HepG2 (cell line): ENCODE measurements at regions not wholly inside any gene's neighbourhood (a gene's known extent, or its start where the extent isn't known, plus 50 kb on each side); places are given as distances from the start of the nearest gene placed in this dataset.

ENCODE experiments used
- ATAC-seq: fragments of 200-7000 bp; cut with Tn5 transposase; 3 replicates; pipeline ENCODE4 v1.9.1; 2020; ENCODE audit warnings: mild to moderate bottlenecking, moderate library complexity
- BruUV-seq: library from RNA; stranded (reverse); fragments of 400-500 nt; replicated peaks from 2 replicates; lab custom pipeline; 2021; lab: Mats Ljungman, UMichigan
- CTCF ChIA-PET: fragments of 300-600 bp; formaldehyde crosslinking; extraction: SDS; loops from one replicate; lab custom pipeline; 2021; ENCODE audit warnings: low total read pairs, inconsistent platforms, low intra/inter-chr PET ratio; lab: Yijun Ruan, JAX
- POLR2A ChIA-PET: fragments of 350-600 bp; sonication (Branson Sonifier 250); formaldehyde crosslinking; loops from one replicate; lab custom pipeline; 2020; ENCODE audit warnings: antibody characterized with exemption, inconsistent platforms; lab: Yijun Ruan, JAX
- DNase-seq: peaks from one replicate; pipeline ENCODE4 v3.0.0-alpha.2; 2015; ENCODE audit warnings: low spot score
- FAIRE-seq: peaks from 3 replicates; lab custom pipeline; 2011; peaks lifted over from hg19 to GRCh38; lab: Jason Lieb, UNC
- H2AFZ ChIP-seq: one replicate; pipeline ENCODE4 v1.6.1; 2011; ENCODE audit warnings: low read length, inconsistent platforms
- H3K27ac ChIP-seq: fragments of 300-600 bp; 3 replicates; pipeline ENCODE4 v1.8.0; 2011; ENCODE audit warnings: mixed run types, mild to moderate bottlenecking, mixed read lengths, low read length, inconsistent platforms; ENCODE audit not compliant: insufficient read depth; ENCODE audit errors: extremely low read length
- H3K27me3 ChIP-seq, 2 experiments: fragments of 200-600 bp in 1 of 2; 2 replicates in 1 of 2; 3 replicates in 1 of 2; pipeline versions ENCODE4 v1.6.0 to v1.8.0; 2011; ENCODE audit warnings: low read length in 2 of 2, mild to moderate bottlenecking in 2 of 2, moderate library complexity in 2 of 2, inconsistent platforms in 1 of 2; ENCODE audit not compliant: insufficient read depth in 2 of 2, control insufficient read depth in 1 of 2
- H3K36me3 ChIP-seq, 2 experiments: fragments of 200-600 bp in 1 of 2; replicated peaks in 1 of 2; 2 replicates in 1 of 2; 3 replicates in 1 of 2; pipeline versions ENCODE4 v1.5.1 to v1.8.0; 2011; ENCODE audit warnings: low read length in 2 of 2, inconsistent platforms in 1 of 2; ENCODE audit not compliant: insufficient read depth in 2 of 2, control insufficient read depth in 1 of 2
- H3K4me1 ChIP-seq: 2 replicates; pipeline ENCODE4 v1.5.1; 2012; ENCODE audit warnings: low read length, inconsistent platforms; ENCODE audit not compliant: insufficient read depth
- H3K4me2 ChIP-seq: 2 replicates; pipeline ENCODE4 v1.6.0; 2011; ENCODE audit warnings: low read depth, low read length, inconsistent platforms
- H3K4me3 ChIP-seq, 3 experiments: fragments of 200-600 bp in 1 of 3; sonication (generic), shearing (Covaris generic) in 1 of 3; replicated peaks in 1 of 3; 2 replicates each; pipeline ENCODE4 v1.5.1; 2011 to 2016; ENCODE audit warnings: low read length in 3 of 3, inconsistent platforms in 2 of 3, low read depth in 2 of 3, mild to moderate bottlenecking in 2 of 3, control low read depth in 1 of 3, mixed read lengths in 1 of 3; ENCODE audit not compliant: insufficient read depth in 1 of 3
- H3K79me2 ChIP-seq: one replicate; pipeline ENCODE4 v1.6.1; 2011; ENCODE audit warnings: low read length, inconsistent platforms; ENCODE audit not compliant: insufficient read depth
- H3K9ac ChIP-seq: 2 replicates; pipeline ENCODE4 v1.6.0; 2011; ENCODE audit warnings: mild to moderate bottlenecking, low read depth, low read length, inconsistent platforms; ENCODE audit not compliant: insufficient read depth
- H3K9me3 ChIP-seq: 2 replicates; pipeline ENCODE4 v1.5.1; 2012; ENCODE audit warnings: mild to moderate bottlenecking, low read length
- H4K20me1 ChIP-seq: 2 replicates; pipeline ENCODE4 v1.6.0; 2011; ENCODE audit warnings: inconsistent platforms, mild to moderate bottlenecking, low read length, moderate library complexity; ENCODE audit not compliant: insufficient read depth
- ATF7-NPFF ChIP-seq: sonication (generic); formaldehyde crosslinking; IDR thresholded peaks from 2 replicates; pipeline ENCODE4 v1.8.1; 2023; ENCODE audit warnings: mild to moderate bottlenecking, low read depth, missing genetic modification reagents, moderate library complexity
- ATM ChIP-seq: fragments of 450-650 bp; IDR thresholded peaks from 2 replicates; pipeline ENCODE4 v1.7.1; 2017; ENCODE audit warnings: mild to moderate bottlenecking, borderline replicate concordance
- FOXP1 ChIP-seq, 2 experiments: fragments of 450-650 bp in 1 of 2; IDR thresholded peaks; 2 replicates each; pipeline ENCODE4 v1.6.1; 2017 to 2018; ENCODE audit warnings: antibody characterized with exemption in 1 of 2
- HHEX ChIP-seq: IDR thresholded peaks from 2 replicates; pipeline ENCODE4 v1.6.1; 2016; ENCODE audit warnings: control low read depth
- HNF4G ChIP-seq, 2 experiments: sonication (generic) in 1 of 2; formaldehyde crosslinking in 1 of 2; IDR thresholded peaks; 2 replicates each; pipeline versions ENCODE4 v1.4.0 to v1.6.1; 2011 to 2020; ENCODE audit warnings: borderline replicate concordance in 2 of 2, low read depth in 2 of 2, mild to moderate bottlenecking in 2 of 2, low read length in 1 of 2, missing genetic modification reagents in 1 of 2, moderate library complexity in 1 of 2
- MTF2 ChIP-seq: sonication (generic); formaldehyde crosslinking; IDR thresholded peaks from 2 replicates; pipeline ENCODE4 v1.5.0; 2020; ENCODE audit warnings: missing genetic modification reagents, borderline replicate concordance
- NCOR1 ChIP-seq: fragments of 200-600 bp; sonication (generic); IDR thresholded peaks from 2 replicates; pipeline ENCODE4 v1.7.0; 2017; ENCODE audit warnings: antibody characterized with exemption, low read length, borderline replicate concordance
- RXRB ChIP-seq: IDR thresholded peaks from 2 replicates; pipeline ENCODE4 v1.6.1; 2016; ENCODE audit warnings: borderline replicate concordance, missing genetic modification reagents, missing compliant biosample characterization
- SETDB1 ChIP-seq: sonication (generic); formaldehyde crosslinking; IDR thresholded peaks from 2 replicates; pipeline ENCODE4 v1.5.1; 2020; ENCODE audit warnings: missing genetic modification reagents, mild to moderate bottlenecking, borderline replicate concordance
- SMAD3 ChIP-seq: sonication (generic); formaldehyde crosslinking; IDR thresholded peaks from 2 replicates; pipeline ENCODE4 v1.4.0; 2020; ENCODE audit warnings: missing genetic modification reagents
- ZNF121 ChIP-seq: sonication (generic); formaldehyde crosslinking; IDR thresholded peaks from 2 replicates; pipeline ENCODE4 v1.5.0; 2020; ENCODE audit warnings: mild to moderate bottlenecking, missing genetic modification reagents
- ZNF263 ChIP-seq: sonication (generic); formaldehyde crosslinking; IDR thresholded peaks from 2 replicates; pipeline ENCODE4 v1.4.0; 2020; ENCODE audit warnings: missing genetic modification reagents
- ZNF33A ChIP-seq: sonication (generic); formaldehyde crosslinking; IDR thresholded peaks from 2 replicates; pipeline ENCODE4 v1.5.1; 2020; ENCODE audit warnings: missing genetic modification reagents, mild to moderate bottlenecking, moderate library complexity, borderline replicate concordance
- ZNF33B ChIP-seq: sonication (generic); formaldehyde crosslinking; IDR thresholded peaks from 2 replicates; pipeline ENCODE4 v1.5.1; 2020; ENCODE audit warnings: mild to moderate bottlenecking, missing genetic modification reagents
- ZNF550 ChIP-seq: sonication (generic); formaldehyde crosslinking; IDR thresholded peaks from 2 replicates; pipeline ENCODE4 v1.4.0; 2020; ENCODE audit warnings: mild to moderate bottlenecking, missing genetic modification reagents, borderline replicate concordance
- ZNF776 ChIP-seq: sonication (generic); formaldehyde crosslinking; IDR thresholded peaks from 2 replicates; pipeline ENCODE4 v1.4.0; 2020; ENCODE audit warnings: mild to moderate bottlenecking, missing genetic modification reagents
- WGBS: methylation state at CpG from one replicate; pipeline ENCODE4 v1.1.6; 2017; ENCODE audit warnings: low lambda C conversion rate; 5-methylcytosine and 5-hydroxymethylcytosine counted together
- in situ Hi-C: cut with HindIII; loops from 2 replicates; pipeline ENCODE4 v1.10.0; 2017; ENCODE audit warnings: low pct_unique_long_range_greater_than_20kb; ENCODE audit not compliant: extremely low pct_ligation_motif_present
- intact Hi-C: fragments of 100-400 bp; cut with micrococcal nuclease; formaldehyde crosslinking; loops from one replicate; pipeline ENCODE4 v1.10.0; 2022; ENCODE audit not compliant: unreplicated experiment
- TF ChIP-seq, protein P1 (sequence below): sonication (generic); formaldehyde crosslinking; IDR thresholded peaks from 2 replicates; pipeline ENCODE4 v1.5.0; 2020; ENCODE audit warnings: missing genetic modification reagents, mild to moderate bottlenecking, borderline replicate concordance
- TF ChIP-seq, protein P2 (sequence below): sonication (generic); formaldehyde crosslinking; IDR thresholded peaks from 2 replicates; pipeline ENCODE4 v1.4.0; 2020; ENCODE audit warnings: low read depth, missing genetic modification reagents
- TF ChIP-seq, protein P3 (sequence below): sonication (generic); formaldehyde crosslinking; IDR thresholded peaks from 2 replicates; pipeline ENCODE4 v1.4.0; 2020; ENCODE audit warnings: mild to moderate bottlenecking, low read depth, missing genetic modification reagents

DNA sequence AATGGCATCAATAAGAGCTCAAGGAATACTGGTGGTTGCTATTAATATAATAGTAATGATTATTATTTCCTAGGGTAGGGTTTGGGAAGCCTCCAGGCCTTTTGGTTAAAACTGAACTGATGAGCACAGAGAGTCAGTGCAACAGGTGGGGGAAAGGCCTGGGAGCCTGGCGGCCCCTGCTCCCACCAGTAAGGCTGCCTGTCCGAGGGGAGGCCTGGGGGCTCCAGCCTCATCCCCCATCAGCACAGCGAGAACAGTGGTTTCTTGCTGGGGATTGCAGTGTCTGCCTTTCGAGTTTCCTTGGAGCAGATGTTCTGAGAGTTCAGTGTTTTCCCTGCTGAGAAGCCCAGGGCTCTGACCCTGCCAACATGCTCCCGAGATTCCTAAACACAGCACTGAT is 340.4 kb downstream of the CDH26 start (continued):
- TF ChIP-seq ZNF263 (no peak), ZNF33A (CRISPR knock-in tag) (no peak), MTF2 (CRISPR knock-in tag) (no peak), ZNF550 (CRISPR knock-in tag) (no peak)

DNA sequence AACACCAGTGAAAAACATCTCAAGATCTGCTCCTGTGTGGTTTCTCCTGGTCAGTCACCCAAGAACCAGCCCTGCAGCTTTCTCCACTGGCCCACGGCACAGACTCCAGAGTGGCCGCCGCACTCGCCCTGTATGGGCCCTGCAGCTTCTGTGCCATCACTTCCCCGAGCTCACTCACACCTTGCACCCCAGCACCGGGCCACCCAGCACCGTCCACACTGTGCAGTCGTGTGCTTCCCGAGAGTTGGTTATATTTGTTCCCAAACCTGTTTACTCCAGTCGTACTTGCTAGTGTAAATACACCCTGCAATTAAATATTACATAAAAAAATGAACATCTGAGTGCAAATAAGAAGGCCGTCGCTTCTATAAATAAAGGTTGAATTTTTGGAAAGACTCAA is 341.7 kb downstream of the CDH26 start:
- WGBS, result 19% methylated on average over 12 of the region's 12 CpGs
- POLR2A ChIA-PET, result no interaction called here
- H3K27ac ChIP-seq, result no peak overlapping the region
- H2AFZ ChIP-seq, result no peak overlapping the region
- in situ Hi-C loops, result no loop called here
- peak; percentile 28; the same call in 1 of the 3 replicates for ATAC-seq
- H3K36me3 ChIP-seq, result no peaks in the 10 kb centered on the region
- no peak overlapping the region for H3K9ac ChIP-seq
- H3K79me2 ChIP-seq, result no peaks in the 10 kb centered on the region
- no peak overlapping the region for H3K4me3 ChIP-seq
- no peaks in the 10 kb centered on the region for H4K20me1 ChIP-seq
- CTCF ChIA-PET, result no interaction called here
- intact Hi-C loops, result no loop called here
- no TSS peak for BruUV-seq
- no peak overlapping the region for H3K4me2 ChIP-seq
- peaks cover 0 to 5% of the 10 kb centered on the region in 2 experiments; a peak in 1 of 5 replicates for H3K27me3 ChIP-seq
- 0 out of 2 replicates have a peak, but pooled peaks cover 3% of the 10 kb centered on the region for H3K9me3 ChIP-seq
- FAIRE-seq, result no peak
- no peaks in the 10 kb centered on the region for H3K4me1 ChIP-seq
- DNase-seq, result no peak
- TF ChIP-seq ZNF33B (CRISPR knock-in tag) (no peak), FOXP1 (IDR thresholded peaks at IDR 0.05) (no peak), FOXP1 (CRISPR knock-in tag; IDR thresholded peaks at IDR 0.05) (no peak), RXRB (CRISPR knock-in tag) (no peak), ATF7-NPFF (no peak), ATM (no peak), ZNF776 (CRISPR knock-in tag) (no peak), SETDB1 (CRISPR knock-in tag) (no peak), HHEX (CRISPR knock-in tag) (no peak), SMAD3 (CRISPR knock-in tag) (no peak), ZNF121 (no peak), HNF4G (IDR thresholded peaks at IDR 0.05; ENCODE audit: borderline replicate concordance, low read depth, low read length) (no peak), HNF4G (CRISPR knock-in tag; IDR thresholded peaks at IDR 0.05; ENCODE audit: borderline replicate concordance, low read depth) (no peak), NCOR1 (no peak)
- TF ChIP-seq, protein P1, sequence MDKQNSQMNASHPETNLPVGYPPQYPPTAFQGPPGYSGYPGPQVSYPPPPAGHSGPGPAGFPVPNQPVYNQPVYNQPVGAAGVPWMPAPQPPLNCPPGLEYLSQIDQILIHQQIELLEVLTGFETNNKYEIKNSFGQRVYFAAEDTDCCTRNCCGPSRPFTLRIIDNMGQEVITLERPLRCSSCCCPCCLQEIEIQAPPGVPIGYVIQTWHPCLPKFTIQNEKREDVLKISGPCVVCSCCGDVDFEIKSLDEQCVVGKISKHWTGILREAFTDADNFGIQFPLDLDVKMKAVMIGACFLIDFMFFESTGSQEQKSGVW (CRISPR knock-in tag), result no peak
- TF ChIP-seq, protein P2, sequence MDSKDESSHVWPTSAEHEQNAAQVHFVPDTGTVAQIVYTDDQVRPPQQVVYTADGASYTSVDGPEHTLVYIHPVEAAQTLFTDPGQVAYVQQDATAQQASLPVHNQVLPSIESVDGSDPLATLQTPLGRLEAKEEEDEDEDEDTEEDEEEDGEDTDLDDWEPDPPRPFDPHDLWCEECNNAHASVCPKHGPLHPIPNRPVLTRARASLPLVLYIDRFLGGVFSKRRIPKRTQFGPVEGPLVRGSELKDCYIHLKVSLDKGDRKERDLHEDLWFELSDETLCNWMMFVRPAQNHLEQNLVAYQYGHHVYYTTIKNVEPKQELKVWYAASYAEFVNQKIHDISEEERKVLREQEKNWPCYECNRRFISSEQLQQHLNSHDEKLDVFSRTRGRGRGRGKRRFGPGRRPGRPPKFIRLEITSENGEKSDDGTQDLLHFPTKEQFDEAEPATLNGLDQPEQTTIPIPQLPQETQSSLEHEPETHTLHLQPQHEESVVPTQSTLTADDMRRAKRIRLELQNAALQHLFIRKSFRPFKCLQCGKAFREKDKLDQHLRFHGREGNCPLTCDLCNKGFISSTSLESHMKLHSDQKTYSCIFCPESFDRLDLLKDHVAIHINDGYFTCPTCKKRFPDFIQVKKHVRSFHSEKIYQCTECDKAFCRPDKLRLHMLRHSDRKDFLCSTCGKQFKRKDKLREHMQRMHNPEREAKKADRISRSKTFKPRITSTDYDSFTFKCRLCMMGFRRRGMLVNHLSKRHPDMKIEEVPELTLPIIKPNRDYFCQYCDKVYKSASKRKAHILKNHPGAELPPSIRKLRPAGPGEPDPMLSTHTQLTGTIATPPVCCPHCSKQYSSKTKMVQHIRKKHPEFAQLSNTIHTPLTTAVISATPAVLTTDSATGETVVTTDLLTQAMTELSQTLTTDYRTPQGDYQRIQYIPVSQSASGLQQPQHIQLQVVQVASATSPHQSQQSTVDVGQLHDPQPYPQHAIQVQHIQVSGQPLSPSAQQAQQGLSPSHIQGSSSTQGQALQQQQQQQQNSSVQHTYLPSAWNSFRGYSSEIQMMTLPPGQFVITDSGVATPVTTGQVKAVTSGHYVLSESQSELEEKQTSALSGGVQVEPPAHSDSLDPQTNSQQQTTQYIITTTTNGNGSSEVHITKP (CRISPR knock-in tag), result no peak
- TF ChIP-seq, protein P3, sequence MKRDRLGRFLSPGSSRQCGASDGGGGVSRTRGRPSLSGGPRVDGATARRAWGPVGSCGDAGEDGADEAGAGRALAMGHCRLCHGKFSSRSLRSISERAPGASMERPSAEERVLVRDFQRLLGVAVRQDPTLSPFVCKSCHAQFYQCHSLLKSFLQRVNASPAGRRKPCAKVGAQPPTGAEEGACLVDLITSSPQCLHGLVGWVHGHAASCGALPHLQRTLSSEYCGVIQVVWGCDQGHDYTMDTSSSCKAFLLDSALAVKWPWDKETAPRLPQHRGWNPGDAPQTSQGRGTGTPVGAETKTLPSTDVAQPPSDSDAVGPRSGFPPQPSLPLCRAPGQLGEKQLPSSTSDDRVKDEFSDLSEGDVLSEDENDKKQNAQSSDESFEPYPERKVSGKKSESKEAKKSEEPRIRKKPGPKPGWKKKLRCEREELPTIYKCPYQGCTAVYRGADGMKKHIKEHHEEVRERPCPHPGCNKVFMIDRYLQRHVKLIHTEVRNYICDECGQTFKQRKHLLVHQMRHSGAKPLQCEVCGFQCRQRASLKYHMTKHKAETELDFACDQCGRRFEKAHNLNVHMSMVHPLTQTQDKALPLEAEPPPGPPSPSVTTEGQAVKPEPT (CRISPR knock-in tag), result no peak
